ENCODE measurements at regions not wholly inside any gene's neighbourhood (a gene's known extent, or its start where the extent isn't known, plus 50 kb on each side); places are given as distances from the start of the nearest gene placed in this dataset.
"Not testable (repeated sequence)": the region's sequence is repeated elsewhere in the genome, so short reads cannot be mapped to it uniquely, and the experiment has no call there.

DNA sequence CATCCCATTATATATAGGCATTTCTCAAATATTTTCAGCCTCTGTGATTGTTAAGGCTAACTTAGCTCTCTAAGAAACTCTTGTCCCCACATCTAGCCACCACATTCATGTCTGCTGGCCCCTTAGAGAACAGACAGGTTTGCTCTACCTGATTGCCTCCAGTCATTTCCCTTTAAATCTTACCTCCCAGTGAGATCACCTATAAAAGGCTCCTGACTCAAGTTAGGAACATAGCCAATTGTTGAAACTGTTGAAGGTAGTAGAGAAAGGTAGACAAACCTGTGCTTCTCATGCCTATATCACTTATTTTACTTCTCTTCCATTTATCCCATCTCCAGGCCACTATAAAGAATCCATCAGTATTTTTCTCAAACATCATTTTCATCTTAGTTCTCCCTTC is 771.4 kb downstream of the DIAPH3 start:
- no peak for DNase-seq

DNA sequence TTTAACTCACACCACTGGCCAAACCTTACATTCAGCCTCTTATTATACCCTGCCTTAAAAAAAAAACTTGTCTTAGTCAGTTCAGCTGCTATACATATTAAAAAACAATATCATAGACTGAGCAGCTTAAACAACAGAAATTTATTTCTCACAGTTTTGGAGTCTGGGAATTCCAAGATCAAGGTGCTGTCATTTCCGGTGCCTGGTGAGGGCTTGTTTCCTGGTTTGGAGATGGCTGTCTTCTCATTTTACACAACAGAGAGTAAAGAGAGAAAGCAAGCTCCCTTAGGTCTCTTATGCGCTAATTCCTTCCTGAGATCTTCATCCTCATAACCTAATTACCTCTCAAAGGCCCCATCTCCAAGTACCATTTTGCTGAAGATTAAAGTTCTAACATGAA is 769.2 kb downstream of the DIAPH3 start:
- DNase-seq, result no peak

DNA sequence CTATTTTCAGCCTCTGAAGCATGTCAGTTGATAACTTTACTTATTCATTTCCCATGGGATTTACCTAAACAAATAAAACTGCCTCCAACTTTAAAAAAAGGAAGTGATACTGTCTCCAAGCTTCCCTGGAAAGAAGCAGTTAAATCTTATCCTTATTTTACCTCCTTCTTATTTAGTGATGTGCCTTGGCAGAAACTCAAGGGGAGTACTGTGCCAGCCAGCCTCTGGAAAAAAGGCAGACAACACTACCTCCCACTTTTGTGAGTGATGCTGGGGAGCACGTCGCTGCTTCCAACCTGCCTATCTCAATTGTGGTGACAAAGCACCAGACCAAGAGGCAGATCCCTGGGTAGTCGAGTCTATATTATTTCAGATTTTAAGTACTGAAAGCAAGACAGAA is 765.6 kb downstream of the DIAPH3 start:
- no peak for DNase-seq

DNA sequence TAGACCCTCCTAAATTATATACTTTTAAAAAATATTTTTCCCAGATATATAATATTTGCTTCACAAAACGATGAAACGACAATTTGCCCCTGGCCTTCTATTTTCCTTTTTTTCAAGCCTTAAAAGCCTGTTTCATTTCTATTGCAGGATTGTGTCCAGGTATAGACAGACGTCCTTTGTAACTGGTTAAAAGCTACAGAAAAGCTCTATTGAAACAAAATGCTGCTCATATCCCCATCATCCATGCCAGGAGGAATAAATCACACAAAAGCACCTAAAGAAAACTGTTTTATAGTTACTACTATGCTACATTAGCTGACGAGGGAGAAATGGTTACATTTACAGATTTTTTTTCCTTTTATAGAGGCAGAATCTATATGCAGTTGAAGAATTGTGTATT is 765.1 kb downstream of the DIAPH3 start:
- no peak for DNase-seq

DNA sequence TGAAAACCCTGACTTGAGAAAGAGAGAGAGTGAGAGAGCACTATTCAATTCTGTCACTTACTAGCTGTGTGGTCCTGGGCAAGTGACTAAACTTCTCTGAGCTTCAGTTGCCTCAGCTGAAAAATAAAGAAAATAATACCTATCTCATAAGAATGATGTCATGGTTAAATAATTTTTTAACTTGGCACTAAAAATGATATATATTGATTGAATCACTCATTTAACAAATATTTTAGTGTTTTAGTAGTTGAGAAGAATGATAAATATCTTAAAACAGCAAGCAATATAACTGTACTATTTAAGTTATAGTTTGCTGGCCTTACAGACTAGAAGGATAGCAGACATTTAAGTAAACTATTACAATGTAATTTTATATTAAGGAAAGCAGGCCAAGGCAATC is 764.2 kb downstream of the DIAPH3 start:
- no peak for DNase-seq

DNA sequence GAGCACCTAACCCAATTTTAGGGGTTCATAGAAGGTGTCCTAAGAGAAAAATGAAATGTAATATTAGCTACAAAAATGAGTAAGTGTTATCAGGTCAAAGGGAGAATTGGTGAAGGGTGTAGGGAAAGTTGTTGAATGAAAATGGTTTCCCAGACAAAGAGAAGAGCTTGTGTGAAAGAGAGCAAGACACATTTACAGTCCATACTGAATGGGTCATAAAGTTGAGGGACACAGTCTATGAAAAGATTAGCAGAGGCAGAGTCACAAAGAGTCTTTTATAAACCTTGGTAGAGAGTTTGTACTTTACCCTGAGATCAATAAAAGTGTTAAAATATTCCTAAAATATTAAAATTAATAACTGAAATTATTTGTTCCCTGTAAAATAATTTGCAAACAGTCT is 759.4 kb downstream of the DIAPH3 start:
- no peak for DNase-seq

DNA sequence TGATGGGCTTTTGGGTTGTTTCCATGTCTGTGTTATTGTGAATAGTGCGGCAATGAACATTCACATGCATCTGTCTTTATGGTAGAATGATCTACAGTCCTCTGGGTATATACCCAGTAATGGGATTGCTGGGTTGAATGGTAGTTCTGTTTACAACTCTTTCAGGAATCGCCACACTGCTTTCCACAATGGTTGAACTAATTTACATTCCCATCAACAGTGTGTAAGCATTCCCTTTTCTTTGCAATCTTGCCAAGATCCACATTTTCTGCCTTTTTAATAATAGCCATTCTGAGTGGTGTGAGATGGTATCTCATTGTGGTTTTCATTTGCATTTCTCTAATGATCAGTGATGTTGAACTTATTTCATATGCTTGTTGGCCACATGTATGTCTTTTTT is 756.5 kb downstream of the DIAPH3 start:
- DNase-seq, result not testable (repeated sequence)

DNA sequence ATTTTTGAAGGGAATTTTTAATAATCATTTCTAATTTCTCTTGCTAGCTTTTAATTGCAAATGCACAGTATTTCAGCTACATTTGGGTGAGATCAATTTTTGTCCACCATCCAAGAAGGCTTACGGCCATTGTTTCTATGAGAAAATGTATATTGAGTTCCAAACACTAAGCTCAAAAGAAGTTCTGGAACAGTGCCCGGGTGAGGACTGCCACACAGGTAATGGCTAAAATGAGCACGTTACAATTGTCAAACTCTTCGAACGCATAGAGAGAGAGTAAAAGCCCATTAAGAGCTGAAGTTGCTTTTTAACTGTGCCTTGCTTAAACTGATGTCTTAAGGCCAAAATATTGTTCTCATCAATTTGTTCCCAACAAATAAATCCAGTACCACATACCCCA is 755.0 kb downstream of the DIAPH3 start:
- no peak for DNase-seq

DNA sequence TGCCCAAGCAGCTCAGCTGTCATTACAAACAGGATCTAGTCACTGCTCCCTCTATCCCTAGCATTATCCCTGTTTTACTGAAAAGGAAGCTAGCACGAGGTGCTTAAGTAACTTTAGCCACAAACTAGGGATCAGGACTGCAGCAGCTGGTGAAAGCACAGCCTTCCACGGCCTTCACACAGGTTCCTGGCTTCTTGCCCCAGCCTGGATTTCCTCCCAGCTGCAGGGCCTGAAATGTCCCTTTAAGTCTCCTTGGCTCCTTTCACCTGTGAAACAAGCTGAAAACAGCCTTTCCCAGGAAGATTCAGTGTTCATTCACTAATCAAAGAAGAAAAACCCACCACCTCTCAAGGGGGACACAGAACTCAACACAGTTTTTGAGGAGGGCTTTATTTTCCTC is 754.5 kb downstream of the DIAPH3 start:
- DNase-seq, result no peak

DNA sequence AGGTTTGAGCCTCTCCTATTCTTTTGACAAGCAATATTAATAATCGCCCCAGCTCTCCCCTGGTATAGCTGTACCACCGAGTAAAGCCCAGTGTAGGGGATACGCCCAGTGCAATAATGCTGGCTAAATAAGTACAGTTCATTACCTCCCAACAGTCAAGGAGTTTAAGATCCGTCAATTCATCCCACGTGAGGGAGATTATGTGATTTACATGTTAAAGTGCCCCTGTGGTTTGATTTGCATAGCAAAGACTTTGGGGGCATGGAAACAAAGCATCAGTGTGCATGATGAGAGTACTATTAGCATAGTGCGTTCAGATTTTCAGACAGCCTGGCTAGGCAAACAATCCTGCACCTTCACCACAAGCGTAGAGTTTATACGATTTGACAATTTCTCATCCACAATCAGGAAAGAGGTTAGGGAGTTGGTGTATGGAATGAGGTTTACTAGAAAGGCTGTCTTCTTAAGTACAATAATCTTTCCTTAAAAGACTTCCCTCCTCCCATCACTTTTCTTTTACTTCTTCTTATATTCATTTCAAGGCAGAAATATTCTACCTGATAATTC is 754.0 kb downstream of the DIAPH3 start:
- DNase-seq, result no peak

DNA sequence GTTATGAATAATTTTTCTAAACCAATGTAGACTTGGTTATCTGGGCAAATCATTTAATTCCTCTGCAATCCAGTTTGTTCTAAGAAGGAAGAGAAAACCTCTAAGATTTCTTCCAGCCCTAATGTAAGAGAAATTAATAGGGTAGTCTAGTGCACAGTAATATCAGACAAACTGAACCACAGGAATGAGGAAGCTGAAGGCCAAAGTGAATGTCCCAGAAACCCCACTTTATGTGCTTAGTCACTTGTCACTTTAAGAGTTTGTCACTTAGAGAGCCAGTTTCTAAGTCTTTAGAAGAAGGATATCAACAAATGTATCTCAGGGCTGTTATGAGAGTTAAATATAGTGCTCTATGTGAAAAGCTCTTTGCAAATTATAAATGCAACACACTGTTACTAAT is 750.6 kb downstream of the DIAPH3 start:
- DNase-seq, result no peak

DNA sequence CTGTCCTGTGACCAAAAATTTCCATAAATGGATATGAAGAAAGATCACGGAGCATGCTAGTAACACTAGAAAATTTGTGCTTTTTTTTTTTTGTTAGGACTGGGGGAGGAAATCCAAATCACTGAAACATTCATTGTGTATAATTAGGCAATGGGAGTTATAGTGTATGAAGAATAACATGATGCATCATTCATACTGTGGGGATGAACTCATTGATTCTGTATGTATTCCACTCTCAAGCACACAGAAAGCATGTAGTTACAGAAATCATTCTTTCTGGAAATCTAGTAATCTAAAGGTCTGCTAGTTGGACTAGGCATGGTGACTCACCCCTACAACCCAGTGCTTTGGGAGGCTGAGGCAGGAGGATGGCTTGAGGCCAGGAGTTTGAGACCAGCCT is 749.7 kb downstream of the DIAPH3 start:
- DNase-seq, result no peak

DNA sequence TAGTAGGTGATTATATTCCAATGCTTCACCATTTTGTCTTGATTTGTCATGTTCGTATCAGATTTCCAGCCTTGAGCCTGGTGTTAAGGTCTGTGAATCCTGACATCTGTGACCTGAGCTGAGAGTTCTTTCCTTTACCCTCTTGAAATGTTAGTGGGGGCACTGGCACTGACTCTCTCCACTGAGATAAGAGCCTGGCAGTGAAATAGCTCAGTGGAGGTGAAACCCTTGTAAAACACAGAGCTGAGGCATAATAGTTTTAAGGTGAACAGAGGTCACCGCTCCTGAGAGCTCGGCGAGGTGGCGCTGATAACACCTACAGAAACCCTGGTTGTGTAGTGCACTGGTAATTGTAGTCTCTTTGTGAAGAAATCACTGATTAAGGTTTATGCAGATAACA is 748.2 kb downstream of the DIAPH3 start:
- no peak for DNase-seq

DNA sequence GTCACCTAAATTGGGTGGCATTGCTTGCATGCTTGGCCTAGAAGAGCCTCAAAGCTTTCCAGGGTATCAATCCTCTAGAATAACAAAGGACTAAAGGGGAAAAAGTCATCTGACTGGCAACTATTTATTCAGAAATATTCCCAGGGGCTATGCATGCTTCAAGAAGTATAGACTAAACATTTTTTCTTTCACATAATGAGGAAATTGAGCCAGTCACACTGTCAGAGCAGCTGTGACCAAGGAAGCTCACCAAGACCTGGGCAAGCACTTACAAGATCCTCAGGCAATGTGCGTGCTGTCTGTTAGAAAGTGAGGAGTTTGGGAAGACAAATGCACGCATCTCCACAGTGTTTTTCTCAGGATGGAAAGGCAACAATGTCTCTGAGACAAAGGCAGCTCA is 747.2 kb downstream of the DIAPH3 start:
- DNase-seq, result no peak

DNA sequence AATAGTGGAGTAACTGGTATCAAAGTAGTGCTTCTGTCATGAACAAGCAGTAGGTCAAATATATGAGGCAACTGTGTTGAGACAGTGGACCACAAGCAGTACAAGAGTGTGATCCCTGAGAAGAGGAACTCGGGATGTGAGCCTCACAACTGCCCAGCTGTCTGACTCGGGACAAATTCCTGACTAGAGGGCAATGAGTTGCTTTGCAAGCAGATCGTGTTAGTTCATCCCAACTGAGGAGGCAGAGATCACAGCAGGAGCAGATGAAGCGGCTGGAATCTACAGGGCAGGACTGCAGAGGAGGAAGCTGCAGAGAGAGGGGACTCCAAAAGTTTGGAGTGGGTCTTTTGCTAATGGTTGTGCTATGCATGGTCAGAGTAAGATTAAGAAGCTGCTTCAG is 741.1 kb downstream of the DIAPH3 start:
- DNase-seq, result no peak

DNA sequence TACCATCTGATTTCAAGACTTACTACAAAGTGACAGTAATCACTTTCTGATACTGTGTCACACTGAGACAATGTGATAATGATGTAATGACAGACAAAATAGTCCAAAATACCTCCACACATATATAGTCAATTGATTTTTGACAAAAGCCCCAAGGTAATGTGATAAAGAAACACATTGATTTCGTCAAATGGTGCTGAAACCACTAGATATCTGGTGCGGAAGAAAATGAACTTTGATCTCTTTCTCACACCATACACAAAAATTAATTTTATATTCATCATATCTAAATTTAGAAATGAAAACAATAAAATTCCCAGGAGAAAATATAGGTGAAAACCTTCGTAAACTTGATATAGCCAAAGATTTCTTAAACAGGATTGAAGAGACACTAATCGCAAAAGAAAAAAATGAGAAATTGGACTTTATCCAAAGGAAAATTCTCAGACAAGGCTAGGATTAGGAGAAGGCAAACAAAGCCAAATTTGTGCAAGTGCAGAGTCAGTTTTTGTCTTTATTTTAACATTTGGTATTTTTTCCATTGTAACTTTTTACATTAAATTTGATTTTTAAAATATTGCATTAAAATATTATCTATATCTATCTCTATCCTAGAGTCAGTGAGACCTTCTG is 739.9 kb downstream of the DIAPH3 start:
- DNase-seq, result no peak

DNA sequence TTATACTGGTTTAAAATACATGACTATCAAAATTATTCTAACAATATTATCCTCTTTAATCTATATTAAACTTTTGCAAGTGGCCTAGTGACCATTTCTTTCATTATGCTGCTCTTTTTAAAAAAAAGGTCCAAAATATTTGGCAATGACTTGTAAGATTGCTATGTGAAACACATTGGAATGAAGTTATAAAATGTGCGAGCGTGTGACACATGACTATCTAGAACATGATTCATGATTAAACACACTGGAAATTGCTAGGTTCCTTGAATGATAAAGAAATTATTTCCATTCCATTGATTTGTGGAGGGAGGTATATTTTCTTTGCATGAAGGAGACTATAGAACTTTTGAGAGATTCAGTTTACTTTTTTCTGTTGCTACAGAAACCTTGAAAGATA is 739.1 kb downstream of the DIAPH3 start:
- no peak for DNase-seq

DNA sequence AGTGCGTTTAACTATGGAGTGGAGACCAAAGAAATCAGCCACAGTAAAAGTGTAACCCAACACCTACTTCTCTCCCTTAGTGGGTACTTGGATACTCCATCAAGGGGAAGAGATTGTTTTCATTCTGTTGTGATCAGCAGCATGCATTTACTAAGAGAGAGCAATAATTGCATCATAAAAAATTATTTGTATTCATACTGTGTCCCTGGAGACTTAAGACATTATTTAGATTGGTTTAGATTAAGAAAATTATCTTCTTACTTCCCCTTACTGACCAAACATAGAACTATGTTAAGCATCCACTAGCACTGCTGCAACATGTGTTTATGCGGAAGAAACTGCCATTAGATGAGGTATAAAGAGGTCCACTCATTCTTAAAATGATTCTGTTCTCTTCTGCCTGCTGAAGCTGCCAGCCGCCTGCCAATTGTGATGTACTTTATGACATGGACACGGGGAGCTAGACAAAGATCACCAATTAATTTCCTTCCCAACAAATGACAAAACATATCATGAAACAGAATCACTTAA is 738.5 kb downstream of the DIAPH3 start:
- no peak for DNase-seq

DNA sequence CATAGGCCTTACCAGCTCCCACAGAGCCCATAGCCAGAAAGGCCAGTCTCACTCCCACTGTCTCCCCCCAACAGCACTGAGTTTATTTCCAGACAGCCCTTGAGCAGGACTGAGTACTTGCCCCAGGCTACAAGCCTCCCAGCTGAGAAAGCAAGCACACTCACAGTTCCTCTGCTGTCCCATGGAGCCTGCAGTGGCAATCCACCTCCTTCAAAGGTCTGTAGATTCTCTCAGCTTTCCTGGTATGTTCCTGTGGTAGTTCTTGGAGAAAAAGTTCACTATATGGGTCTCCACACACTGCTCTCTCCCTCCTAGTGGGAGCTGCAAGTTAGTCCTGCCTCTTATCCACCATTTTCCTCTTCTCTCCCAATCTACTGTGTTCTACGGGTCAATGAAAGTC is 728.7 kb downstream of the DIAPH3 start:
- no peak for DNase-seq

DNA sequence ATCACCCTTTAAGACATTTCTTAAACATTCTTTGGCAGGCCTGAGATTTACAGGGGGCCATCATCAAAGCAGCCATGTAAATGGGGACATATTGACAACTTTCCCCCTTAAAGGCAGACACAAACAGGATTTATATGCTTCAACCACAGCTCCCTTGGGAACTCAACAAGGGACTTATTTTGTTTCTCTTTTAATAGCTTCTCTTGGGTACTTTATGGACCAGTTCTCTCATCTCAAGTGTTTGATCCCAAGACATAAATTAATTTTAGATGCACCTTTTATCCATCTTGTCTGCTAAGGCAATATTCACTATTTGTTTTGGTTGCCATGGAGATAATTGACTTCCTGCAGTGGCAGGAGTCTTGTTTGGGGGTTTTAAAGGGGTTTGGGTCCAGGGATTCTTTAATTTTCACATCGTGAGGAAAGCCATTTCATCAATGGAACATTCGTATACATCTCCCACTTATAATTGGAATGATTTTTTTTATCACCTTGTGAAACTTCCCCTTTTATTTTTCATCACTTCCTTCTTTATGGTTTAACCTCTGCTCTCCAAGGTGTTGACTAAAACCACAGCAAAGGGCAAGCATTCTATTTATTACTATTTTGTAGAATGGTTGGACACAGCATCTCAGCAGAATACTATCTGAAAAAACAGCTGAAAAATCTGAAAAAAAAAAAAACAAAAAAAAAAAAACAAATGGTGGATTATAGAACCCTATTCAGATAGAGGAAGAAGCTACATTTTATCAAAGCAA is 726.0 kb downstream of the DIAPH3 start:
- DNase-seq, result no peak

DNA sequence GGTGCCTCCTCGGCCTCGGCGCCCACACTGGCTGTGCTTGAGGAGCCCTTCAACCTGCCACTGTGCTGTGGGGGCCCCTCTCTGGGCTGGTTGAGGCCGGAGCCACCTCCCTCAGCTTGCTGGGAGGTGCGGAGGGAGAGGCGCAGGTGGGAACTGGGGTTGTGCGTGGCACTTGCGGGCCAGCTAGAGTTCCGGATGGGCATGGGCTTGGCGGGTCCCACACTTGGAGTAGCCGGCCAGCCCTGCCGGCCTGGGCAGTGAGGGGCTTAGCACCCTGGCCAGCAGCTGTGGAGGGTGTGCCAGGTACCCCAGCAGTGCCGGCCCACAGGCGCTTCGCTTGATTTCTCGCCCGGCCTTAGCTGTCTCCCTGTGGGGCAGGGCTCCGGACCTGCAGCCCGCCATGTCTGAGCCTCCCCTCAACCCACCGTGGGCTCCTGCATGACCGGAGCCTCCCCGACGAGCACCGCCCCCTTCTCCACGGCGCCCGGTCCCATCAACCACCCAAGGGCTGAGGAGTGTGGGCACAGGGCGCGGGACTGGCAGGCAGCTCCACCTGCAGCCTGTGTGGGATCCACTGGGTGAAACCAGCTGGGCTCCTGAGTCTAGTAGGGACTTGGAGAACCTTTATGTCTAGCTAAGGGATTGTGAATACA is 723.8 kb downstream of the DIAPH3 start:
- DNase-seq, result no peak

DNA sequence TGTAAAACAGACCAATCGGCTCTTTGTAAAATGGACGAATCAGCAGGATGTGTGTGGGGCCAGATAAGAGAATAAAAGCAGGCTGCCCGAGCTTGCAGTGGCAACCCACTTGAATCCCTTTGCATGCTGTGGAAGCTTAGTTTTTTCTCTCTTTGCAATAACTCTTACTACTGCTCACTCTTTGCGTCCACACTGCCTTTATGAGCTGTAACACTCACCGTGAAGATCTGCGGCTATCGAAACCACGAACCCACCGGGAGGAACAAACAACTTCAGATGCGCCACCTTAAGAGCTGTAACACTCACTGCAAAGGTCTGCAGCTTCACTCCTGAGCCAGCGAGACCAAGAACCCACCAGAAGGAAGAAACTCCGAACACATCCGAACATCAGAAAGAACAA is 722.7 kb downstream of the DIAPH3 start:
- not testable (repeated sequence) for DNase-seq

DNA sequence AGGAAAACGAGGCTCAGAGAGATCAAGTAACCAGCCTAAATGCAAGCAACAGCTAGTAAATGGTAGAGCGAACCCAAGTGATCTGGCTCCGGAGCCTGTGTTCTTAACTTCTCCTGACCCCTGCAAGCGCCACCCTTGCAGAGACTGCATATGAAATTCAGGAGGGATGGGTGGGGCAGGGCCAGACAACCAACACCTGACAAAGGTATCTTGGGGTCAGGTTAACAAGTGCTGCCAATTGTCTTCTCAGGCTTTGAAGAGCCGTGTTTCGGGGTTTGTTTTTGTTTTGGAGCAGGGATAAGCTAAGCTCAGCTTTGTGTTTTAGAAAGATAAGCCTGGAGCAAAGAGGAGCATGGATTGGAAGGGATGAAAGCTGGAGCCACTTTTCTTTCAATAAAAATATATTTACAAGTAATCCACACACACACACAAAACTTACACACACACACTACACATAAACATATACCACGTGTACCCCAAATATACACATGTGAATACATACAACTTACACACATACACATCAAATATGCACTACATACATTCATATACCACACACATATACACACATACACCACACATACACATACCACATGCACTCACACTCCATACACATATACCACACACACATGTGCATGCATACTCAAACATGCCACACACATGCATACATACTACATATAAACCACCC is 722.0 kb downstream of the DIAPH3 start:
- DNase-seq, result no peak
